Activated T-cell treated with anti-CD3 and anti-CD28 coated beads, Interleukin-2, amount 50 U/mL, for 72 hours (primary cell): ENCODE measurements at regions not wholly inside any gene's neighbourhood (a gene's known extent, or its start where the extent isn't known, plus 50 kb on each side); places are given as distances from the start of the nearest gene placed in this dataset.
"Not testable (repeated sequence)": the region's sequence is repeated elsewhere in the genome, so short reads cannot be mapped to it uniquely, and the experiment has no call there.

Source experiments
- ATAC-seq, 2 donors: fragments of 150-1000 bp; cut with Tn5 transposase; replicated peaks in 1 of 2; 2 replicates each; pipeline ENCODE4 v1.10.0; 2021; ENCODE audit warnings: moderate library complexity in 2 of 2, mild to moderate bottlenecking in 1 of 2
- DNase-seq, 2 donors: peaks; one replicate each; pipeline ENCODE4 v3.0.0; 2021 to 2022; ENCODE audit warnings: mixed read lengths in 1 of 2
- H3K27ac Mint-ChIP-seq: one replicate; pipeline ENCODE4 v1.8.0; 2022; ENCODE audit warnings: mild to moderate bottlenecking, moderate library complexity, mixed read lengths
- H3K27me3 Mint-ChIP-seq: one replicate; pipeline ENCODE4 v1.8.0; 2022; ENCODE audit warnings: low read depth, mixed read lengths
- H3K36me3 Mint-ChIP-seq, 2 donors: one replicate each; pipeline ENCODE4 v1.8.0; 2022; ENCODE audit warnings: mixed read lengths in 2 of 2, mild to moderate bottlenecking in 1 of 2; ENCODE audit not compliant: insufficient read depth in 2 of 2
- H3K4me1 Mint-ChIP-seq: one replicate; pipeline ENCODE4 v1.8.0; 2022; ENCODE audit warnings: low read depth, mixed read lengths
- H3K4me3 Mint-ChIP-seq, 2 donors: one replicate each; pipeline ENCODE4 v1.8.0; 2022; ENCODE audit warnings: mild to moderate bottlenecking in 2 of 2, mixed read lengths in 2 of 2, moderate library complexity in 2 of 2
- H3K9me3 Mint-ChIP-seq, 2 donors: one replicate each; pipeline ENCODE4 v1.8.0; 2022; ENCODE audit warnings: mixed read lengths in 2 of 2

DNA sequence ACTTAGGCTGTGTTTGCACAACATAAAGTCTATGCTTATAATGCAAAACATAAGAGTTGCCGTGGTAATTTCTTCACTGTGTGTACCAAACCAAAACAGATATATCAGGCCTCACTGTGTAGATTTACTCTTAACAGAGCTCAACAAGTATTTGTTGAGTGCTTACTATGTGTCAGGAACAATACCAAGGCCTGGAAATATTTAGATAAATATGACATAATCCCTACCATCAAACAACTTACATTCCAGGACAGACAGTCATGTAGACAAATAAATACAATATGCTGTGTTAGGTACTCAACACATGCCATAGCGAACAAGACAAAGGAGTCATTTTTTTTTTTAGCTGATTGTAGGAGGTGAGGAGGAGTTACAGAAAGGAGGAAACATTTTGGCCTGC lies 554.0 kb downstream of the NSUN3 start:
- Mint-ChIP-seq H3K27me3 (no peaks in the 10 kb centered on the region), H3K4me3 (no peak overlapping the region), H3K4me1 (no peaks in the 10 kb centered on the region), H3K36me3 (no peaks in the 10 kb centered on the region), H3K27ac (no peak overlapping the region), H3K9me3 (peaks cover 2 to 3% of the 10 kb centered on the region in 2 donors)
- DNase-seq: no peak
- no peak for ATAC-seq

DNA sequence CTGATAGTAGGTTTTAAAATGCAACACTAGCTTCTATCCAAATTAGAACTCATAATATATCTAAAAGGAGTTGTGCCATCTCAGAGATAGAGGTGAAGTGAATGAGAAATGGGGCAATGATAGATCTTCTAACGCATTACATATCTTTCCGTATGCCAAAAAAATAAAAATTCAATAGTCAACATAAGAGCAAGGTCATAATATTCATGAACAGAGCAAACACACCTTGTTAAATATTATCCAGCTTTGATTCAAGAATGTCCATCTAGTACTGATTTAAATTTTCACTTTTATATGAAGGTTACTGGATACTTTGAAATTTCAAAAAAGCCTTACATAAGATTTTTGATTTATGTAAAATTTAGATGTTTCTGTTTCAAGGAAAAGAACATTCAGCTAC lies 554.5 kb downstream of the NSUN3 start:
- no peak for ATAC-seq
- Mint-ChIP-seq H3K36me3 (no peaks in the 10 kb centered on the region), H3K27ac (no peak overlapping the region), H3K4me3 (no peak overlapping the region), H3K9me3 (peaks cover 2% of the 10 kb centered on the region in 2 donors), H3K4me1 (no peaks in the 10 kb centered on the region), H3K27me3 (no peaks in the 10 kb centered on the region)
- DNase-seq: no peak

DNA sequence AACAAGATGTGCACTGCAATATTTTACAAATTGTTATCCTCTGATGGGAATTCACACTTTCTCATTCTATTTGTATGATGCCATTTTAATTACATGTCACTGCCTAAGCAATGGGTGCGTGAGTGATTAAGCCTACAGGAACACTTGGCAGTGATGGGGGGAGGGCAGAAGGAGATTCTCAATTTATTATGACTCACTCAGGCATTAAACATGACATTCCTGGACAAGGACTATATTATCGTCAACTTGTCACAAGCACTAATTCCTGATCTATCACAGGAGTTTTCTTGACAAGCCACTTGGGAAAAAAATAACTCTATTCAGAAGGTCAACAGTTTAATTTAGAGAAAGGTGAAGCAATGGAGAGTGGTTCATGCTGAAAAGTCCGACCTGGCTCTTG lies 556.8 kb downstream of the NSUN3 start:
- H3K4me1 Mint-ChIP-seq: no peaks in the 10 kb centered on the region
- no peaks in the 10 kb centered on the region for H3K9me3 Mint-ChIP-seq
- no peak overlapping the region for H3K4me3 Mint-ChIP-seq
- H3K27ac Mint-ChIP-seq: no peak overlapping the region
- no peaks in the 10 kb centered on the region for H3K36me3 Mint-ChIP-seq
- H3K27me3 Mint-ChIP-seq: no peaks in the 10 kb centered on the region
- no peak for ATAC-seq
- DNase-seq: no peak

DNA sequence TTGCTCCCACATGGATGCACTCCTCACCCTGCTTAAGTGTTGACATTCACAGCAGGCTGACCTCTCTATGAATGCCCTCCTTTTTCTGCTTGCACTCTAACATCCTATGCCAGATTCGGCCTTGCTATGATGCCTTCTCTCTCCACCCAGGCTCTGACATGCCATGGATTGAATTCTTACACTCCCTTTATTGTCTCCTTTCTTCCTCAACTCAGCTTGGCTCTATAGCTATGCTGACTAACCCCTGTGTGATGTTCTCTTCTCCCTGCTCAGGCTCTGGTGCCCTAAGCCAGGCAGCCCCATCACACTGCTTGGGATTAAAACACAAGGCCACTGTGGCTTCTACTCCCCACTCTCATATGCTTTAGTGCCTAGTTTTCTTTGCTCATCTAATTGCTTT lies 563.7 kb downstream of the NSUN3 start:
- H3K9me3 Mint-ChIP-seq: peaks cover 7 to 12% of the 10 kb centered on the region in 2 donors
- no peaks in the 10 kb centered on the region for H3K36me3 Mint-ChIP-seq
- no peak overlapping the region for H3K27ac Mint-ChIP-seq
- H3K4me3 Mint-ChIP-seq: no peak overlapping the region
- DNase-seq (no peak), ATAC-seq (no peak)
- H3K4me1 Mint-ChIP-seq: no peaks in the 10 kb centered on the region
- no peaks in the 10 kb centered on the region for H3K27me3 Mint-ChIP-seq

DNA sequence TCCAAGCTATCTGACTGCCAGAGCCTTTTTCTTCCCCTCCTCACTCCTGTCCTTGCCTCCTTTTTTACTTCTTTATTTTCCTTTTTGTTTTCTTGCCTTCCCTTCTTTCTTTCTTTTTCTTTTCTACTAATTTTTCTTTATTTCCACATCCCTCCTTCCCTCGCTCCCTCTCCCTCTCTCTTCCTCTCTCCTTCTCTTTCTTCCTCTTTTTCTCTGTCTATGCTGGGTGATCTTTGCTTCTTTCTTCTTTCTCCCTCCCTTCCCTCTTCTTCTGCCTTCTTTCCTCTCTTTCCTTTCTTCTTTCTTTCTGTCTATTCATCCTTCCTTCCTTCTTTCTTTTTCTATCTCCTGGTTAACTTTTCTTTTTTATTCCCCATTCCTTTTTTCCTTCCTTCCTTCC lies 564.8 kb downstream of the NSUN3 start:
- H3K9me3 Mint-ChIP-seq: peaks cover 7 to 16% of the 10 kb centered on the region in 2 donors
- H3K4me1 Mint-ChIP-seq: no peaks in the 10 kb centered on the region
- H3K4me3 Mint-ChIP-seq: no peak overlapping the region
- no peak for DNase-seq
- no peak overlapping the region for H3K27ac Mint-ChIP-seq
- H3K36me3 Mint-ChIP-seq: no peaks in the 10 kb centered on the region
- ATAC-seq: no peak
- H3K27me3 Mint-ChIP-seq: no peaks in the 10 kb centered on the region

DNA sequence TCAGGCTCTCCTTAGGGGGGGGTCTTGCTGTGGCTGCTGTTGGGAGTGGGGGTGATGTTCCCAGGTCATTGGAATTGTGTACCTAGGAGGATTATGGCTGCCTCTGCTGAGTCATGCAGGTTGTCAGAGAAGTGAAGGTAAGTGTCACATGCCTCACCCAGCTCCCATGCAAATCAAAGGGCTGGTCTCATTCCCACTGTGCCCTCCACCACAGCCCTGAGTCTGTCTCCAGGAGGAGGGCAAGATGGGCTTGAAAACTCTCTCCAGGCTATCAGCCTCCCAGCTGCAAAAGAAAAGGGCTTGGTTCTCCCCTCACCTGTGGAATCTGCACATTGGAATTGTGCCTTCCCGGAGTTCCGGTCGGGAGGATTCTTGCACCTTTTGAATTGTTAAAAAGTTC lies 580.5 kb downstream of the NSUN3 start:
- H3K27me3 Mint-ChIP-seq: no peaks in the 10 kb centered on the region
- no peak overlapping the region for H3K27ac Mint-ChIP-seq
- no peaks in the 10 kb centered on the region for H3K4me1 Mint-ChIP-seq
- DNase-seq: no peak
- H3K9me3 Mint-ChIP-seq: peaks cover 5 to 15% of the 10 kb centered on the region in 2 donors
- no peak for ATAC-seq
- no peaks in the 10 kb centered on the region for H3K36me3 Mint-ChIP-seq
- no peak overlapping the region for H3K4me3 Mint-ChIP-seq

DNA sequence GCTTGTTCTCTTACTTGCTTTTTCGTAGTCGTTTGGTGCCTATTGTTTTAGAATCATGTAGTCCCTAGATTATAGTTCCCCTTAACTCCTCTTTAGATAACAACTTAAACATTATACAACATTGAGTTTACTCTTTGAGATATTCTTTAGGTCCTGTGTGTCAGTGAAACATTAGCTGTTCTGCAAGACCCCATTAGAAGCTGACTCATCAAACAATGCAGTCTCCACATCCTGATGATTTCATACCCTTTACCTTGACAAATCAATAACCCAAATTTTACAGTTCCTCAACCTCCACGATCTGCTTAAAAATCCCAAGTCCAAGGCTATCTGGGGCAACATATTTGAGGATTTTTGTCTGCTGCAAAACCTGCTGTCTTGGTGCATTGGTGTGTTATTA lies 582.9 kb downstream of the NSUN3 start:
- ATAC-seq (no peak), DNase-seq (no peak)
- Mint-ChIP-seq H3K27me3 (no peaks in the 10 kb centered on the region), H3K36me3 (no peaks in the 10 kb centered on the region), H3K9me3 (peaks cover 1 to 14% of the 10 kb centered on the region in 2 donors), H3K27ac (no peak overlapping the region), H3K4me3 (no peak overlapping the region), H3K4me1 (no peaks in the 10 kb centered on the region)

DNA sequence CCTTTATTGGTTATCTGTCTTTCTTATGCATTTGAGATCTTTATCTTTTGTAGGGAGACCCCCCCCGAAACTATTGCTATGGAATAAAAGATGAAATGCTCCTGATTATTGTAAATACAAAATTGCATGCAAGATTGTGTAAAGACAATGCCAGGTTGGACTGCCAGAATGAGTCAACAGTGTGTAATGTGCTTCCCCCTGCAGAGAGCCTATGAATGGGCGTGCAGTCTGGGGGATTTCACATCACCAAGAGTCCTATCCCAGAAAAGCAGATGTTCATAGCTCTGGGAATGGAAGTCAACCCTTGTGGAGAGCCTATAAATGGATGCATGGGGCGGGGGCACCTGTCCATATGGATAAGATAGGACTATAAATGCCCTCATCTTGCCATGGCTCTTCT lies 584.3 kb downstream of the NSUN3 start:
- Mint-ChIP-seq H3K9me3 (peaks cover 1 to 14% of the 10 kb centered on the region in 2 donors), H3K36me3 (no peaks in the 10 kb centered on the region), H3K27me3 (no peaks in the 10 kb centered on the region), H3K27ac (no peak overlapping the region), H3K4me1 (no peaks in the 10 kb centered on the region), H3K4me3 (no peak overlapping the region)
- DNase-seq (no peak), ATAC-seq (no peak)

DNA sequence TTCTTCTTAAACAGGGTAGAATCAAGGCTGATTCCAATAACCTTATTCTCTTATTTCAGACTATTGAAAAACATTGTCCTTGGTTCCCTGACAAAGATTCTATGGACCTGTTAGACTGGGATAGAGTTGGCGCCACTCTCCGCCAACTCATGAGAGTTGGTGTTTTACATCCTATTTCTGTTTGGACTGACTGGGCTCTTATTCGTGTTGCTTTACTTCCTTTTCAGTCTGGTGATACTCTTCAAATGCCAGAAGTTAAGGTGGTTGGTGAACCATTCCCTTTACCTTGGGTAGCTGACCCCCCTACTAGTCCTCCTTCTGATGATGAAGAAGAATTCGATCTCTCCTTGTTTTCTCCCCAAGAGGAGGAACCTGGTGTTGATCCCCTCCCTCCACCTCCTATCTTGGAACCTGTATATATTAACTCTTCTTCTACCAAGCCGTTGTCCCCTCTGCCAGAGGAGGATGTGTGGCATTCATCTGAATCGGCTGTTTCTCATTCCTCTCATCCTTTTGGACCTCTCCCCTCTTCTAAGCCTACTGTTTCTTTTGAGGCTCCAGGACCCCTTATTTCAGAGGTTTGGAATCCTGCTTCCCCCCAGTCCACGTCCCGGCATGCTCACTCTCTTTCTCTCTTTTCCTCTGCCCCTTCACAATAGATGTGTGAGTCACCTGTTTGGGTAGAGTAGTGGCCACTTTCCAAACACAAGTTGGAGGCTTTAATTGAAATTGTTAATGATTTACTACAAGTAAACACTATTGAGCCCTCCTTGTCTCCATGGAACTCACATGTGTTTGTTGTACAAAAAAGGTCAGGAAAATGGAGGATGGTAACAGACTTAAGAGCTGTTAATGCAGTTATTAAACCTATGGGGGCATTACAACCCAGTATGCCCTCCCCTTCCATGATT lies 585.7 kb downstream of the NSUN3 start:
- peaks cover 4 to 10% of the 10 kb centered on the region in 2 donors for H3K9me3 Mint-ChIP-seq
- not testable (repeated sequence) for DNase-seq, H3K36me3 Mint-ChIP-seq, H3K4me1 Mint-ChIP-seq, H3K4me3 Mint-ChIP-seq, H3K27me3 Mint-ChIP-seq, ATAC-seq, H3K27ac Mint-ChIP-seq

DNA sequence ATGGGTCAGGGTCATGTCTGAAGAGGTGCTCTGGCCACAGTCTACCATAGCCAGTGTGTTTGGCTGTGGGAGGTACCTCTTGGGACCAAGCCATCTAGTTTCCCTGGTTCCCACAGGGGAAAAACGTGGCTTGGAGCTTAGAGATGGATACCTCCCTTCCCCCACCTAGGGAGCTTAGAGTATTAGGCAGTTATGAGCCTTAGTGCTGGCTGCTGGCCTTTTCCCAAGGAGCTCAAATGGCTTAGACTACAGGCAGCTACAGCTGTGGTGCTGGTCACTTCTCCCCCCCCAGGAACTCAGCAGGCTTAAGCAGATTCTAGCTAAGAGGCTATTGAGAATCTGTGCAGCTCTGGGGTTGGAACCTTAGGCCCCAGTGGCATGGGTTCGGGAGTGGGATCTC lies 591.2 kb downstream of the NSUN3 start:
- H3K36me3 Mint-ChIP-seq: no peaks in the 10 kb centered on the region
- ATAC-seq: no peak
- no peaks in the 10 kb centered on the region for H3K4me1 Mint-ChIP-seq
- no peak for DNase-seq
- peaks cover 5 to 11% of the 10 kb centered on the region in 2 donors for H3K9me3 Mint-ChIP-seq
- H3K27ac Mint-ChIP-seq: no peak overlapping the region
- H3K27me3 Mint-ChIP-seq: no peaks in the 10 kb centered on the region
- H3K4me3 Mint-ChIP-seq: no peak overlapping the region

DNA sequence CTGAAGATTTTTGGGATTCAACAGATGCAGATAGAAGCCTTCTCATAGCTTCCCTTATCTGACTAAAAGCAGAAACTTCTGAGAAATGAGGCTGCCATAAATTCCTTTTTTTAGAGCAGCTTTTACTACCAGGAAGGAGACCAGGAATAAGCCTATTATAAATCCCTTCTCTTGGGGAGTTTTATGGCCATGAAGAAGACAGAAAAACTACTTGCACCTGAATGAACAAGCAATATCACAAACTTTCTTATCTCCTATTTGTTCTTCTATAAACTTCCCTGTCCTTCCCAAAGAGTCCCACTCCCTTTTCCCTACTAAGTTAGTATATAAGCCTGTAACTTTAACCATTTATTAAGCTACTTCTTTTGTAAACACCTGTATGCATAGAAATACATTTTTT lies 603.1 kb downstream of the NSUN3 start:
- Mint-ChIP-seq H3K4me3 (no peak overlapping the region), H3K4me1 (no peaks in the 10 kb centered on the region), H3K9me3 (peaks cover 1 to 3% of the 10 kb centered on the region in 2 donors), H3K27ac (no peak overlapping the region), H3K27me3 (no peaks in the 10 kb centered on the region), H3K36me3 (no peaks in the 10 kb centered on the region)
- ATAC-seq: no peak
- no peak for DNase-seq

DNA sequence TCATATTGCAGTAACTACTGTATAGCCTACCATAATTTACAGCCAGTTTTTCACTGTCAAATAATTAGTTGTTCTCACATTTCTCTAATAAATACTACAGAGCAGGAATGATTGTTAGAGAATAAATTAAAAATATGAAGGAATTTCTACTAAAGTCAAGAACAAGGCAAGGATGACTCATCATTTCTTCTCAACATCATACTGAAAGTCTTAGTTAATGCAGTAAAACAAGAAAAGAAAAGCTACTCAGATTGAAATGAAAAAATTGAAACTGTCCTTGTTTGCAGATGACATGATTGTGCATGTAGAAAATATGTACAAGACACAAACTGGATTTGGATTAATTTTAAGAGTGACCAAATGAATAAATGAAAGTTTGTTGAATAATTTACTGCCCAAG lies 608.2 kb downstream of the NSUN3 start:
- Mint-ChIP-seq H3K4me1 (no peaks in the 10 kb centered on the region), H3K36me3 (no peaks in the 10 kb centered on the region), H3K27me3 (no peaks in the 10 kb centered on the region), H3K4me3 (no peak overlapping the region), H3K27ac (no peak overlapping the region), H3K9me3 (no peaks in the 10 kb centered on the region)
- ATAC-seq (no peak), DNase-seq (no peak)

DNA sequence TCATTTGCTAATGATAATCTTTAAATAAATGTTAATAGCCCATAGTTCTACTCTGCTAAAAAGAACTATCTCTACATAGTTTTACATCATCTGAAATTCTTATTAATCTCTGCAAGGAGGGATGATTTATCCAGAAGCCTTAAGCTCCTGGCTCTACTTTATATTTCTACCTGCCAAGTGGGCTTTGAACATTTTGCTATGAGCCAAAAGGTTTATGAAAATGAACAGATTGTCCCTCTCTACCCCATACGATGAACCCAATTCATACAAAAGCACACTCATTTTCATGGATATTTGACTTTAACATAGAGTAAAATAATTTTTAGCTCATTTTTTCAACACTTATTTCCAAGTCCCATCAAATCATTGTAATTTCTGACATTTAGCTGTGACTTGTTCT lies 611.0 kb downstream of the NSUN3 start:
- no peak for ATAC-seq
- no peak overlapping the region for H3K4me3 Mint-ChIP-seq
- DNase-seq: no peak
- peaks cover 0 to 2% of the 10 kb centered on the region in 2 donors for H3K36me3 Mint-ChIP-seq
- no peaks in the 10 kb centered on the region for H3K4me1 Mint-ChIP-seq
- H3K9me3 Mint-ChIP-seq: peaks cover 5 to 7% of the 10 kb centered on the region in 2 donors
- H3K27ac Mint-ChIP-seq: no peak overlapping the region
- no peaks in the 10 kb centered on the region for H3K27me3 Mint-ChIP-seq

DNA sequence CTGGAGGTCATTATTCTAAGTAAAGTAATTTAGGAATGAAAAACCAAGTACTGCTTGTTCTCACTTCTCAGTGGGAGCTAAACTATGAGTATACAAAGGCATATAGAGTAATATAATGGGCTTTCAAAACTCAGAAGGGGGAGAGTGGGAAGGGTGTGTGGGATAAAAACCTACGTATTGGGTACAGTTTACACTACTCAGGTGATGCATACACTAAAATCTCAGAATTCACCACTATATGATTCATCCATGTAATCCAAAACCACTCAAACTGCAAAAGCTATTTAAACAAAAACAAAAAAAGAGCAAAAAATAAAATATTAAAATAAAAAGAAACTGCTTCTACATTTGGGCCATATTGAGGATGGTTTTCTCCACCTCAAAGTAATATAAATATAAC lies 623.3 kb downstream of the NSUN3 start:
- H3K36me3 Mint-ChIP-seq: no peaks in the 10 kb centered on the region
- no peak overlapping the region for H3K27ac Mint-ChIP-seq
- H3K27me3 Mint-ChIP-seq: no peaks in the 10 kb centered on the region
- ATAC-seq (no peak), DNase-seq (no peak)
- no peaks in the 10 kb centered on the region for H3K4me1 Mint-ChIP-seq
- peaks cover 5 to 6% of the 10 kb centered on the region in 2 donors for H3K9me3 Mint-ChIP-seq
- H3K4me3 Mint-ChIP-seq: no peak overlapping the region
